OCI-LY1 (cell line): ENCODE measurements at regions not wholly inside any gene's neighbourhood (a gene's known extent, or its start where the extent isn't known, plus 50 kb on each side); places are given as distances from the start of the nearest gene placed in this dataset.

Experiments used
- CTCF ChIP-seq: fragments of 200-600 bp; sonication (generic), shearing (Covaris generic); IDR thresholded peaks from 2 replicates; pipeline ENCODE4 v1.5.1; 2017; ENCODE audit warnings: mild to moderate bottlenecking, antibody characterized with exemption, low read length, moderate library complexity, mixed read lengths
- EZH2 ChIP-seq: fragments of 200-600 bp; sonication (generic), shearing (Covaris generic); IDR thresholded peaks from 2 replicates; pipeline ENCODE4 v1.8.0; 2017; ENCODE audit warnings: borderline replicate concordance, mixed run types, mild to moderate bottlenecking, antibody characterized with exemption, low read length, moderate library complexity, mixed read lengths

GRCh38 chr20:52482044-52482443 is 290.5 kb upstream of the ZFP64 start:
- no peak for TF ChIP-seq EZH2
- TF ChIP-seq CTCF: no peak
